DMS153 treated with DMSO at 0.1 percent for 48 hours (cell line): ENCODE measurements at regions not wholly inside any gene's neighbourhood (a gene's known extent, or its start where the extent isn't known, plus 50 kb on each side); places are given as distances from the start of the nearest gene placed in this dataset.
"Not testable (repeated sequence)": the region's sequence is repeated elsewhere in the genome, so short reads cannot be mapped to it uniquely, and the experiment has no call there.

Experiments used
- DNase-seq: peaks from one replicate; lab custom pipeline; 2025; ENCODE audit not compliant: unreplicated experiment; lab: John Stamatoyannopoulos, UW

DNA sequence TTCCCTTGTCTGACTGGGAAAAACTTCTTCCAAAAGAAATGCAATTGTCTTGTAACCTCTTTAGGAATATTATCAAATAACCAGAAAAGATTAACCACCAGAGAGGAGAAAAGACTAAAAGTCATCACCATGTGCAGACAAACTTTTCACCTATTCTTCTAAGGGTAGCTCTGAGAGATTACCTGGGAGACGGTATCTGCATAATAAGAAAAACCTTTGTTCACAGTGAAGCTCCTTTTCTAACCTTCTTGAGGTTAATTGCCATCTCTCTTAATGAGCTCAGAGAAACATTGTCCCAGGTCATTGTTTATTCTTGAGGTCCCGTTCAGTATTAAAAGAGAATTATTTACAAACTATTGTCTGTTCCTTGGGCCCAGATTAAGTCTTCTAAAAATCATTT is 1091.2 kb upstream of the LRRTM1 start:
- no peak for DNase-seq

DNA sequence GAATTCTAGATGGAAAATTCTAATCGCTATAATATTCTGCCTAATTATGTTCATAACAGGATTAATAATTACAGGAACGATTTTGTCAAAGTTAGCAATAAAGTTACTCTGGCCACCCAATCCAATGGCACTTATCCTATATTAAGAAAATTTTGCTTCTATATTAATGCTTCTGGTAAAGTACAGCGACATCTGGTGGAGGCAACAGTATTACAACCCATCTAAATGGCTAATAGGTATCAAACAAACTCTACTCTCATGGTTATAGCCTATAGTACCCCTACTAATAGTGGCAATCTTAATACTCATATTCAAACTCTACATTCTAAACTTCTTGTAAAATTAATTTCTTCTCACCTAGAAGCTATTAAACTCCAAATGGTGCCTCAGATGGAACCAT is 1084.7 kb upstream of the LRRTM1 start:
- DNase-seq, result no peak

DNA sequence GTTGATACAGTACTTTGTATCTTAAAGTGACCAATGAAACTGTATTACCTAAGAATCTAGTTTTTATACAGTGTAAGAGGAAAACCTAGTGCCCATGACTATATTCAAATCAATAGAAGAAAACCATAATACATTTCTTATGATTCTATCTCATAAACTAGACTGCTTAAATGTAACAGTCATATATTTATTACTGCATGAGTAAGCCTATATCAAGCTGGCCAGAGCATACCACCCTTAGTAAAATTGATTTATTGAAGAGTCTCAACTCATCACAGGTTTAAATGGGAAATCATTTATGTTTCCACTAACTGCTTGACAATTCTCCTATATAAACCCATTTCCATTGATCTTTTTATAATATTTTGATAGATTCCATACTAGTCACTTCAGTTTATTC is 1059.2 kb upstream of the LRRTM1 start:
- no peak for DNase-seq

DNA sequence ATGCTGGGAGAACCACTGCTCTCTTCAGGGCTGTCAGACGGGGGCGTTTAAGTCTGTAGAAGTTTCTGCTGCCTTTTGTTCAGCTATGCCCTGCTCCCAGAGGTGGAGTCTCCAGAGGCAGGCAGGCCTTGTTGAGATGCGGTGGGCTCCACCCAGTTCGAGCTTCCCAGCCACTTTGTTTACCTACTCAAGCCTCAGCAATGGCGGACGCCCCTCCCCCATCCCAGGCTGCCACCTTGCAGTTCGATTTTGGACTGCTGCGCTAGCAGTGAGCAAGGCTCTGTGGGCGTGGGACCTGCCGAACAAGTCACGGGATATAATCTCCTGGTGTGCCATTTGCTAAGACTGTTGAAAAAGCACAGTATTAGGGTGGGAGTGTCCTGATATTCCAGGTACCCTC is 1057.9 kb upstream of the LRRTM1 start:
- not testable (repeated sequence) for DNase-seq

DNA sequence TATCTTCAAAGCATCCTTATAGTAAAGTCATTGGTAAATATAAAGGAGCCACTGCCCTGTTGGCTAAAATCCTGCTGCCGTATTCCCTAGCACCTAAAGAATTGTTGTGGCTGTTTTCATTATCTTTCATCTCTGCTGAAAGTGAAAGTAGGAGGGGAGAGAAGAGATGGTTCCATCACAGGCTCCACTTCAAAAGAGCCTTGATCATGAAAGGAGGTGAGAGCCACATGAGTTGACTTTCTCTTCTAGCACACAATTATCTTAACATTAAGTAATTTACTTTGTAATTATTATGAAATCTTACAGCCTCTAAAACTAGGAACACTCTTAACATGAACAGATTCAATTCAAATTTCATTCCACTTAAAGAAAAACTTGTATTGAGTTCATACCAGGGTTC is 1050.9 kb upstream of the LRRTM1 start:
- no peak for DNase-seq

DNA sequence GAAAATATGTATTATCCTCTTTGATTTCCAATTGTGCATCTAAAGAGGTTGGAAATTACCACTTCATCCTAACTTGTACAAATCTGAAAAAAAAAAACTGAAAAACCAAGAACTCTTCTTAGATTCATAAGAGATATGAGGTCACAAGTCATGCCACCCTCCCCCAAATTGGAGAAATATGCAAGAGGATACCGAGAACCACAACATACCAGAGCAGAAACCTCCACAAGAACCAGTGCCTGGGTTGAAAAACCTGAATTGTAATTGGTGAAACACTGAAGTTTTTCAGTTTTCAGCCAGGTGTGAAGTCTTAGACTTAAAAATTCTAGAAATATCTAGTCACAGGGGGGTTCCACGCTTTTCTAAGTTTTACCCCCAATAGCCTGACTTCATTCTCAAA is 1029.5 kb upstream of the LRRTM1 start:
- no peak for DNase-seq

DNA sequence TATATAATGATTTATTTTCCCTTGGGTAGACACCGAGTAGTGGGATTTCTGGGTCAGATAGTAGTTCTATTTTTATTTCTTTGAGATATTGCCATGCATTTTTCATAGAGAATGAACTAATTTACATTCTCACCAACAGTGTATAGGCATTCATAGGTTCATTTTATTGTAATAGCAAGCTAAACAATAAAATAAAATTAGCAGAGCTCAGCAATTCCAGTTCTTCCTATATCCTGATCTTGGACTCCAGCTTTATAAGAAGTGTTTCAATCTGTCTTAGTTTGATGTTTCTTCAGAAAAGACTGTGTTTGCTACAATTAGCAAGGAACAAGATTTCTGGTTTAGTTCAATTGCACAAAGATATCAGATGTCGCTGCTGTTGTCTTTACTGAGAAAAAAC is 1024.4 kb upstream of the LRRTM1 start:
- DNase-seq, result no peak

DNA sequence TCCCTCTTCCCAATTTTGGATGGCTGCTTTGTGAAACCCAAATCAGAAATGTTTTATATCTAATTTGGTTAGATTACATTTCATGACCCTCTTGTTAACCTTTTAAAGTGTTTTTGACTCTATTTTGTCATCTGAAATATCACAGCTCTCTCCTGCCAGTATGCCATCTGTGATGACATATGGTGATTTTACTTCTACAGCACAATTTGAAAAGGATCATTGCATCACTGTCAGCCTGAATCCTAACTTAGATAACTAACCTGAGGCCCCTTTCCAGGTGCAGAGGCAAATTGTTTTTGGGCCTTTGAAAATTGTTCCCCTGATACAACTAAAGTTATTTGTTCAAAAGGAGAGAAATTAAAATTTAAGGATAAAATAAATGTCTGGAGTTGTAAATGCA is 1023.4 kb upstream of the LRRTM1 start:
- no peak for DNase-seq

DNA sequence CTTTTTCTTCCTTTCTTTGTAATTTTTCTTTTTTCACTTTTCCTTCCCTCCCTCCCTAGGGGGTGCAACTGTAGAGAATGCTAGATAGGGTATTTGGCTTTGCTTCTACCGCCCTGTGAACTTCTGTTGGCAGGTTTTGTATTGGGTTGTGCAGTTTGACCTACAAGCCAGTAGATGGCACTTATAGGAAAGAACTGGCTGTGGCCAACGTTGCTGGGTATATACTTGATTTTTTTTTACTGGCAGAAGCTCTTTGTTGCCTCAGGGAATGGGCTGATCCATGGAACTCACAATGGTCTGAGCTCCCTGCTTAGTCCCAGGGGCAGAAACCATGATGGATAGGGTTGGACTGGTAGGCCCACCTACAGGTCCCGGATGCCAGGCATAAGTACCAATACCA is 1019.5 kb upstream of the LRRTM1 start:
- DNase-seq, result no peak

DNA sequence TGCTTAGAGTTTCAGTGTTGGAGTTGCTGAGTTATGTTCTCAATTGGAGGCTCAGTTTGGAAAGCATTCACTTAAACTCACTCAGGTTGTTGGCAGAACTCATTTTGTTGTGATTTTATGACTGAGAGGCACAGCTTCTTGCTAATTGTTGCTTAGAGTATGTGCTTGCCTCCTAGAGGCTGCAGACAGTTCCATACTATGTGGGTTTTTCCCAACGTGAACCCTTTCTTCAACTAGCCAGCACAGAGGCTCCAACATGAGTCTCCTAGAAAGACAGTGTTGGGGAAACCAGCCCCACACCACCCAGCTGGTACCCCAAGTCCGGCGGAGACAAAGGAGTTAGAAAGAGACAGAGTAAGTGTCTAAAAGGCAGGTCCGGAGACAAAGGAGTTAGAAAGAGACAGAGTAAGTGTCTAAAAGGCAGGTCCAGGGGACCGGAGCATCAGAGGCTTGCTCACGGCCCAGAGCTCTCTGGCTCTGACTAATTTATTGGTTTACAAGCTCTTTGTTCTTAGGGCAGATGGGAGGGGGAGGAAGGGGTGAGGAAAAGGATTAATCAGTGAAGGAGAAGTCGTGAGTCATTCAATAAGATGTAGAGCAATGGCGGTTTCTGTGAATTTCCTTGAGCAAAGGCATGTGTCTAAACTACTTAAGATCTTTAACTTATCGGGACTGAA is 999.7 kb upstream of the LRRTM1 start:
- no peak for DNase-seq

DNA sequence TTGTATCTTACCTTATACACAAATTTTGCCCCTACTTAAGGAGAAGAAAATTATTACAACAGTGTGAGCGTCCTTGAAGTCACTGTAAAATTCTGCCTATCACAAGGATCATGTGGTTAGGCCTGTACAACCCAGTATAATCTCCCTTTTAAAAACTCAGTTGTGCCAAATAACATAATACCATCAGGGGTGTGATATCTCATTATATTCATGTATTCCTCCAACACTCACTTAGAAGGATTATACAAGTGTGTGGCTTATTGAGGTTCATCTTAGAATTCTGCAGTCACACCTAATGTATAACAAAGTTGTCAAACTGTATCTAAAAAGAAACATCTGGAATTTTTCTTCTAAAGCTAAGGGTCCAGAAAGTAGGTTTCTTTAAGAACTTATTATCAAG is 998.8 kb upstream of the LRRTM1 start:
- DNase-seq, result no peak

DNA sequence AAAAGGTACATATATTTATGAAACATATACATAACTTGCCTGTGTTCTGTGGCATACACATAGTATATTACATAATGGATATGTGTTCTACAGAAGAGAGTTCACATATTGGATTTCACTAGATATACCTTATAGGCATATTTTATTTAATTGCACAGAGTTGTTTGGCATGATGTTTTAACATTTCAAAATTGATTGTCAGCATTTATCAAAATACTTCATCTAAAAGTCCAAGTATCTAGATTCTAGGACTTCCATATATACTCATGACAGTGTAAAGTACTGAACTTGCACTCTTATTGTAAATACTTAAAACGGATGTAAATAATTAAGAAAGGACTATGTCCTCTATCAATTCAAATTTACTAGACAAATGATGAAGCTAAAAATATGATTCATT is 995.3 kb upstream of the LRRTM1 start:
- no peak for DNase-seq

DNA sequence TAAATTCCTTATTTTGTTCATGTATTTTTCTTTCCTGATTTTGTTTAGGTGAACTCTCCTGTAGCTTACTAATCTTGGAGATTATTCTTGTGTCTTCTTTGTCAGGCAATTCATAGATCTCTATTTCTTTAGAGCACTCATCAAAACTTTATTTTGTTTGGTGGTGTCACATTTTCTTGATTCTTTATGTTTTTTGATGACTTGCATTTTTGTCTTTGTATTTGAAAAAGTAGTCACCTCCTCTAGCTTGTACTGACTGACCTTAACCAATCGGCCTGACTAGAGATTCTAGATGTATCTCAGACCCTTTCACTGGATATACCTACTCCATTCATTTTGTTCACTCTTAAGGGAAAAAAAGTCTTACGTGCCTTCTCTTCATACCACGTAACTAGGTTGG is 986.3 kb upstream of the LRRTM1 start:
- DNase-seq, result no peak

DNA sequence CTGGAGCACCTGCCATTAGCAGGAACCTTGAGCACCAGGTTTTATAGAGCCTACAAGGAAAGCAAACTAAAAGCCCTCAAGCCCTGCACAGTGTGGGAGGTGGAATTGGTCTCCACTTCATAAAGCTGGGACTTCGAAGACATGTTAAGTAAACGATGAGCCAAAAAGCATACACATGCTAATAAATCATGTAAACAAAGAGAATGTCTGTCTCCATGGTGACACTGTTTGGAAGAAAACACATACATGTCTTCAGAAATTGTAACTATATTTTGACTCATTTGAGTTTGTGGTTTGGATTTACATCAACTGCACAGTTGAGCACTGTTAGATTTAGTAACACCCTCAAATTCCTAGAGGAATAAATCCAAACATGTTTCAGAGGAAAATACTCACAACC is 978.5 kb upstream of the LRRTM1 start:
- no peak for DNase-seq

DNA sequence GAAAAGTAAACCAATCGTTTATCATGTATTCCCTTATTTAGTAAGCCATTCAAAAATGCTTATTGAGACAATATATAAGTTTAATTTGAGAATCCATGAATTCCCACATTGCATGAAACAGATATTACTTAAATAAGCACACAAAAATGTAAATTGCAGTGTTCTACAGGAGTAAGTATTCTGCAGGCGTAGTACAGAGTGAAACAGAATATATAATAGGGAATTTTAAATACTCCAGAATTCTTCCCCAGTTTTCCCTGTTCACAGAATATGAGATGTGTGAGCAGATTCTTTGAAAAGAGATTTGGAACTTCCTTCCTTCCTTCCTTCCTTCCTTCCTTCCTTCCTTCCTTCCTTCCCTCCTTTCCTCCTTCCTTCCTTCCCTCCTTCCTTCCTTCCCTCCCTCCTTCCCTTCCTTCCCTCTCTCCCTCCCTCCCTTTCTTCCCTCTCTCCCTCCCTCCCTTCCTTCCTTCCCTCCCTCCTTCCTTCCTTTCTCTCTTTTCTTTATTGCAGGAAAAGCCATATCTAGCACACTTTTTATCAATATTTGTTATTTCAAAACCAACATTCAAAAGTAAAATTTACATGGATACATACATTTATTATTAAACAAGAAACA is 977.7 kb upstream of the LRRTM1 start:
- no peak for DNase-seq

DNA sequence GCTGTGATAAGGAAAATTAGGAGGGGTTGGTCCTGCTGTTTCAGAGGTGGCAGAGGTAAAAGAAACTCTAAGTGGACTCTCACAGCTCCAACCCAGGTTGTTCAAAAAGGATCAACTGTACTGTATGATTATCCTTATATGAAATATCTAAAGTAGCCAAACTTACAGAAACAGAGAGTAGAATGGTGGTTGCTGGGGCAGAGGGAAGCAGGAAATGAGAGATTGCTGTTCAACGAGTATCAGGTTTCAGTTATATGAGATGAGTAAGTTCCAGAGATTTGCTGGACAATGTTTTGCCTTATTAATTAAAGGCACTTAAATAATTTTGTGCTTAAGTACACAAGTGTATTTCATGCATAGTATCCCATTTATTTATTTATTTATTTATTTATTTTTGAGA is 972.0 kb upstream of the LRRTM1 start:
- DNase-seq, result no peak

DNA sequence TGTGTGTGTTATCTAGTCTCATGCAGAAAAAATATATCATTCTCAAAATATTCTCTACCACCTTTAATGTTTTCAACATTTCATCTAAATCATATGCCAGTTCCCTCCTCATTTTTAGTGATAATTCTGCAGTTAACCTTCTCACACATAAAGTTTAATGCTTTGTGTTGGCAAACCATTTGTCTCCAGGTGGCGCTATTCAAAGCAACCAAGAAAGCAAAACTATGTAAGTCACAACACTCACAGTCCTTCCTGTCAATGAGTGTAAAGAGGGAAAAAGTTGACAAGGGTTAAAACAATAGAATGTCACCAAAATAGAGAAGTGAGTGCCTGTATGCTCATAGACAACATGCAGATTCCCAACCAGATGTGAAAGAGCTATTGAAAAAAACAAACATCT is 961.6 kb upstream of the LRRTM1 start:
- DNase-seq, result no peak

DNA sequence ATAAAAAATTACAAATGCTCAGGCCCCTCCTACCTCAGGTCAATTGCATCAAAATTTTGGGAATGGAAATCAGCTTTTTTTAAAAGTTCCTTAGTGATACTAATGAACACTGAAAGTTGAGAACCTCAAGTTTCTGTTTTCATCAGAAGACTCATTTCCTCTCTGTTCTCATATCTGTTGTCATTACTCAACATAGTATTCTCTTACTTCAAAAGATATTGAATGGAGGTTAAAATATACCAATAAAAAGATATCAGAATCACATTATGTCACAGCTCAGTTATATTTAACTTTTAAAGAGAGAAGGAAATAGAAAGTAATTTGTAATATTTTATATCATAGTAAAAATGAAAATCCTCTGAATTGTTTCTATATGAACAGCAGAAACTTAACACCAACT is 959.4 kb upstream of the LRRTM1 start:
- DNase-seq, result no peak

DNA sequence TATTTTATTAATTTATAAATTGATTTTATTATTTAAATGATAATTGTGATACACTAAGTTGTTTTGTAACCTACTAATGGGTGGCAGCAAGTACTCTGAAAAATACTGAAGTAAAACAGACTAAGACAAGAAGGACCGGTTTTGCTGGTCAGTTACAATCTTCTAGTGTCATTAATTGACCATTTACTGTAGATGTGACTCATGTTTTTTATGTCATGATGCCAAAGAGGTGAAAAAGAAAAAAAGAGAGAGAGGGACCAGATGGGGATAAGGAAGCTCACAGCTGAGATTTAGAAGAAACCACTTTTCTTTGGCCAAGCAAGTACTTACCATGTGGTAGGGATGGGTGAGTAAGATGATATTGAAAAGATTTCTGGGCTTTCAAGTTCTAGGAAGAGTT is 955.8 kb upstream of the LRRTM1 start:
- DNase-seq, result no peak

DNA sequence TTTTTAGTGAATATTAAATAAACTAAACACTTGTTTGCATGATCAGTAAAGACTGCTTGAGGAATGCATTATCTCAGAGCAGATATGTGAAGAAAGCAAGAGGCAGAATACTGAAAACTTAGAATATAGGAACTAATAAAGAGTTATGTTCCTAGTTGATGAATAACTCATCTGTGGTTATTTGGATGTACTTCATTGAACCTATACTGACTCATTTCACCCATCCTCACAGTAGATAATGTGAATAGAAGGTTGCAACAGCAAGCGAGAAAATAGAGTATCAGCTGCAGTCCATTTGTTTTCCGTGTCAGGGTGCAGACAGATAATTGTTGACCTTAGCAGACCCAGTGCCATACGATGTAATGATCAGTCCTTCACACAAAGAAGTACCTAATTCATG is 945.7 kb upstream of the LRRTM1 start:
- DNase-seq, result no peak

DNA sequence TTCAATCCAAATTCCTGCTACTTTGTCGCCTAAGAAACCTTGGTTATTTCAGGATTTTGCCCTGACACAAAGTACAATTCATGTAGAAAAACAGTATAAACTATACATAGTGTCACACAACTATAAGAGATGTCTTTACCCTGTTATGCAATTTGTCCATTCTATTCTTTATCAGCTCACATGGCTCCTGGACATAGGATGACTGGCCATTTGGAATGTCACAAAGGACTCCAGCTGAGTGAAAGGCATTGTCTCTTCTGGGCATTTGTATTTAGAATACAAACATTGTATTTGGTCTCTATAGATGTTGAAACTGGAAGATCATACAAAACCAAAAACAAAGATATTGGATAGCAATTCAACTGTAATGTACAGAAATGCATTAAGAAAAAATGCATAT is 944.6 kb upstream of the LRRTM1 start:
- DNase-seq, result no peak

DNA sequence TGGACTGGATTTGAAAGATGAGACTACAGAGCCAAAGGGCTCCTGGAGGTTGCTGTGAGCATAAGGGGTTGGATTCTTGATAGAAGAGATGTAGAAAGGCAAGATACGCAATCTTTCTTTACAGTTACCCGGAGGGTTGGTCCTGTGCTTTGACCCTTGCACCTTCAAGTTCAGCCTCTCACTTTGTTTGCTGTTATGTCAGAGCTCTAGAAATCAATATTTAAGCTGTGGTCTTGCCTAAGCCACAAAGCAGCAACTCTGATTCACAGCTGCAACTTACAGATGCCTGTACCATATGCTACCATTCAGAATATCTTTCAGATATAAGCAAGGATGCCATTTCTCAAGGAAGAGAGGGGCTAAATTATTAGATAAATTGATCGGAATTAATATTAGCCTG is 943.1 kb upstream of the LRRTM1 start:
- DNase-seq, result no peak

DNA sequence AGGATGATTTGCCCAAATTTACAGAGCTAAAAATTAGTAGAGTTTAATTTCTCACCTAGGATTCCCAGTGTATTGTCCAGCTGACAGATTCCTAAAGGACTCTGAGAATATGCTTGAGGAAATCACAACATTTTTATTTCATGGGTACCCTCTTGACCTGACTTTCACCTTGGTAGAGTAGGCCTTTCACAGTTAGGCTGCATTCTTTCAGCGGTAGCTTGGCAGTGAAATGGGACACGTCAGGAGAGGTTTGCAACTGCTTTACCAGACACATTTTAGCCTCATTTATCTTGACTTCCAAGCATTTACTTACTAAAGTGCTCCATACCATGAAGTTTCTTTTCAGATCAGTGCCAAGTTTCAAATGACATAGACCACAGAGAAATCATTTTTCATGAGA is 937.9 kb upstream of the LRRTM1 start:
- DNase-seq, result no peak
